ENCODE measurements at regions not wholly inside any gene's neighbourhood (a gene's known extent, or its start where the extent isn't known, plus 50 kb on each side); places are given as distances from the start of the nearest gene placed in this dataset.

DNA sequence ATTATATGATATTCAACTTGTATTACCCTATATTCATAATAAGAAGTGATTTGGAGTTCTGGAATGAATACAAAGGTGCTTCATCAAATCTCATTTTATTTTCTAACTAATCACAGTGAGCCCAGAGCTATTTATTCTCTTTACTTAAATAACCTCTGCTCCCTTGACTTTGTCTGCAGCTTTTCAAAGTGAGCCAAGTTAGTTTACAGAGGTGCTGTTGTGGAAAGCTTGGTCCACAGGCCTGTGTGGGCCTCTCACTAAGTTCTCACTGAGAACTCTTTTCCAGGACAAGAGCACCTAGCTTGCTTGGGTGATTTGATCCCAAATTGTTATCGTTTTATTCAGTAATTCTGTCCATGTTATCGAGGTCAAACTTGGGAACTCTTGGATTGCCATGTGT lies 319.3 kb downstream of the RFC3 start:
- H3K4me1 ChIP-seq (ENCODE audit: insufficient read depth, low read length), result no peaks in the 10 kb centered on the region; the same call in 1 of the 2 replicates
- no peak overlapping the region for H3K9ac ChIP-seq (ENCODE audit: extremely low read depth, insufficient read length, low read length)
- H3K27me3 ChIP-seq (ENCODE audit: insufficient read depth, low read length), result no peaks in the 10 kb centered on the region
- H3K4ac ChIP-seq (ENCODE audit: low read depth, low read length), result no peak overlapping the region
- peaks cover 0 to 4% (median 2%) of the 10 kb centered on the region in 3 experiments; a peak in 4 of 7 replicates for H3K36me3 Mint-ChIP-seq (ENCODE audit: insufficient read depth in 1 of 3, low read depth in 3 of 3)
- no peak overlapping the region for H3K56ac ChIP-seq (ENCODE audit: insufficient read length, low read depth, low read length)
- no peak for DNase-seq
- H2AFZ ChIP-seq (ENCODE audit: low read length), result no peak overlapping the region
- no peak overlapping the region for H2BK20ac ChIP-seq (ENCODE audit: low read depth, low read length, poor library complexity, severe bottlenecking)
- no peak overlapping the region for H2BK15ac ChIP-seq (ENCODE audit: low read depth, low read length)
- WGBS (ENCODE audit: extremely low coverage, insufficient read length, low lambda C conversion rate), result no CpG with 5 or more reads among the region's 2 CpGs
- no peak overlapping the region for H4K5ac ChIP-seq (ENCODE audit: insufficient read length, low read depth, low read length)
- no peak overlapping the region for H3K4me2 ChIP-seq (ENCODE audit: insufficient read depth, insufficient read length, low read length)
- no peak overlapping the region for H3K18ac ChIP-seq (ENCODE audit: insufficient read length, low read depth, low read length)
- no peak overlapping the region for H3K27ac ChIP-seq (ENCODE audit: insufficient read length, low read depth, low read length)
- no peak overlapping the region for H3K14ac ChIP-seq (ENCODE audit: insufficient read depth, low read length)
- no peak overlapping the region for H3K23ac ChIP-seq (ENCODE audit: insufficient read length, low read depth, low read length)
- no peaks in the 10 kb centered on the region for H3K27me3 Mint-ChIP-seq (ENCODE audit: low read depth)
- no peak overlapping the region for H4K8ac ChIP-seq (replicated peaks; ENCODE audit: insufficient read length, low read depth, low read length)
- H3K23me2 ChIP-seq (ENCODE audit: insufficient read length, low read depth, low read length, poor library complexity, severe bottlenecking), result no peaks in the 10 kb centered on the region
- no peak overlapping the region for H2BK12ac ChIP-seq (ENCODE audit: insufficient read length, low read depth, low read length)
- H2BK5ac ChIP-seq (ENCODE audit: insufficient read length, low read length), result no peak overlapping the region
- peaks cover 14 to 17% of the 10 kb centered on the region in 2 experiments for H3K4me1 Mint-ChIP-seq
- H3K79me2 ChIP-seq (ENCODE audit: insufficient read depth, low read length), result no peaks in the 10 kb centered on the region
- no peak overlapping the region for H3K4me3 Mint-ChIP-seq
- H4K91ac ChIP-seq (ENCODE audit: insufficient read length, low read depth, low read length), result no peak overlapping the region
- no peak overlapping the region for H2BK120ac ChIP-seq (ENCODE audit: low read depth, low read length, poor library complexity, severe bottlenecking)
- no peaks in the 10 kb centered on the region for H4K20me1 ChIP-seq (ENCODE audit: control insufficient read depth, insufficient read depth, insufficient read length)
- H3K9me3 Mint-ChIP-seq, result peaks cover 2 to 3% of the 10 kb centered on the region in 2 experiments; a peak in 2 of 5 replicates
- H3T11ph ChIP-seq (ENCODE audit: low read length), result no peak overlapping the region
- H2AK5ac ChIP-seq (ENCODE audit: insufficient read length, low read length), result no peak overlapping the region
- no peaks in the 10 kb centered on the region for H3K79me1 ChIP-seq (ENCODE audit: insufficient read depth, low read depth, low read length, poor library complexity, severe bottlenecking)
- no peaks in the 10 kb centered on the region for H3K9me3 ChIP-seq (ENCODE audit: control insufficient read depth, low read depth, low read length)
- TF ChIP-seq, protein P1, sequence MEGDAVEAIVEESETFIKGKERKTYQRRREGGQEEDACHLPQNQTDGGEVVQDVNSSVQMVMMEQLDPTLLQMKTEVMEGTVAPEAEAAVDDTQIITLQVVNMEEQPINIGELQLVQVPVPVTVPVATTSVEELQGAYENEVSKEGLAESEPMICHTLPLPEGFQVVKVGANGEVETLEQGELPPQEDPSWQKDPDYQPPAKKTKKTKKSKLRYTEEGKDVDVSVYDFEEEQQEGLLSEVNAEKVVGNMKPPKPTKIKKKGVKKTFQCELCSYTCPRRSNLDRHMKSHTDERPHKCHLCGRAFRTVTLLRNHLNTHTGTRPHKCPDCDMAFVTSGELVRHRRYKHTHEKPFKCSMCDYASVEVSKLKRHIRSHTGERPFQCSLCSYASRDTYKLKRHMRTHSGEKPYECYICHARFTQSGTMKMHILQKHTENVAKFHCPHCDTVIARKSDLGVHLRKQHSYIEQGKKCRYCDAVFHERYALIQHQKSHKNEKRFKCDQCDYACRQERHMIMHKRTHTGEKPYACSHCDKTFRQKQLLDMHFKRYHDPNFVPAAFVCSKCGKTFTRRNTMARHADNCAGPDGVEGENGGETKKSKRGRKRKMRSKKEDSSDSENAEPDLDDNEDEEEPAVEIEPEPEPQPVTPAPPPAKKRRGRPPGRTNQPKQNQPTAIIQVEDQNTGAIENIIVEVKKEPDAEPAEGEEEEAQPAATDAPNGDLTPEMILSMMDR (conservative IDR thresholded peaks at IDR 0.05), result no peak
- no peak overlapping the region for H3K27ac Mint-ChIP-seq

Data from H9 (cell line).